Liver (tissue), 8 donors: ENCODE measurements at regions not wholly inside any gene's neighbourhood (a gene's known extent, or its start where the extent isn't known, plus 50 kb on each side); places are given as distances from the start of the nearest gene placed in this dataset.

Source experiments
- DNase-seq: peaks from one replicate; pipeline ENCODE4 v3.0.0-alpha.2; 2017; ENCODE audit warnings: low spot score
- H3K27ac ChIP-seq, 2 donors: one replicate each; pipeline ENCODE4 v1.7.0; 2013; ENCODE audit warnings: inconsistent platforms in 2 of 2, low read length in 2 of 2, control low read depth in 1 of 2, low read depth in 1 of 2, mild to moderate bottlenecking in 1 of 2
- H3K27me3 ChIP-seq, 4 donors: one replicate each; pipeline versions ENCODE4 v1.6.1 to v1.7.0; 2013; ENCODE audit warnings: low read length in 3 of 4, inconsistent platforms in 1 of 4, mild to moderate bottlenecking in 1 of 4, moderate library complexity in 1 of 4; ENCODE audit not compliant: control insufficient read depth in 4 of 4, insufficient read depth in 4 of 4
- H3K36me3 ChIP-seq, 4 donors: one replicate each; pipeline versions ENCODE4 v1.6.1 to v1.7.0; 2013; ENCODE audit warnings: low read length in 3 of 4, mild to moderate bottlenecking in 3 of 4, low read depth in 1 of 4, moderate library complexity in 1 of 4; ENCODE audit not compliant: control insufficient read depth in 4 of 4, insufficient read depth in 3 of 4
- H3K4me1 ChIP-seq, 4 donors: one replicate each; pipeline versions ENCODE4 v1.6.1 to v1.7.0; 2013; ENCODE audit warnings: low read length in 3 of 4, mild to moderate bottlenecking in 3 of 4, moderate library complexity in 1 of 4; ENCODE audit not compliant: control insufficient read depth in 4 of 4, insufficient read depth in 4 of 4
- H3K4me3 ChIP-seq, 3 donors: one replicate each; pipeline versions ENCODE4 v1.6.1 to v1.7.0; 2013; ENCODE audit warnings: low read length in 3 of 3, control low read depth in 1 of 3, low read depth in 1 of 3, mild to moderate bottlenecking in 1 of 3
- H3K9ac ChIP-seq, 2 donors: one replicate each; pipeline ENCODE4 v1.7.0; 2013; ENCODE audit warnings: low read length in 2 of 2, mild to moderate bottlenecking in 2 of 2, moderate library complexity in 2 of 2, control low read depth in 1 of 2, low read depth in 1 of 2
- H3K9me3 ChIP-seq, 4 donors: one replicate each; pipeline versions ENCODE4 v1.6.1 to v1.7.0; 2013; ENCODE audit warnings: low read length in 3 of 4; ENCODE audit not compliant: control insufficient read depth in 4 of 4
- ATF3 ChIP-seq: IDR thresholded peaks from 2 replicates; pipeline ENCODE4 v1.6.1; 2016; ENCODE audit warnings: antibody characterized with exemption
- CTCF ChIP-seq: fragments of 150-350 bp; IDR thresholded peaks from 2 replicates; pipeline ENCODE4 v1.5.1; 2017; ENCODE audit warnings: improper control_type of control experiment, low read depth, low read length; ENCODE audit not compliant: missing input control
- EGR1 ChIP-seq, 2 donors: IDR thresholded peaks; 2 replicates each; pipeline ENCODE4 v1.6.1; 2016 to 2018; ENCODE audit warnings: antibody characterized with exemption in 2 of 2, low read depth in 2 of 2
- FOXA1 ChIP-seq: IDR thresholded peaks from 2 replicates; pipeline ENCODE4 v1.6.1; 2016; ENCODE audit warnings: antibody characterized with exemption
- FOXA2 ChIP-seq: IDR thresholded peaks from 2 replicates; pipeline ENCODE4 v1.6.1; 2016; ENCODE audit warnings: antibody characterized with exemption
- GABPA ChIP-seq, 2 donors: IDR thresholded peaks in 1 of 2; conservative IDR thresholded peaks in 1 of 2; 2 replicates each; pipeline ENCODE4 v1.6.1; 2016; ENCODE audit warnings: antibody characterized with exemption in 2 of 2, mild to moderate bottlenecking in 1 of 2, moderate library complexity in 1 of 2
- HNF4A ChIP-seq, 2 donors: conservative IDR thresholded peaks; 2 replicates each; pipeline ENCODE4 v1.6.1; 2016; ENCODE audit warnings: antibody characterized with exemption in 2 of 2, mild to moderate bottlenecking in 2 of 2
- HNF4G ChIP-seq: IDR thresholded peaks from 2 replicates; pipeline ENCODE4 v1.6.1; 2016; ENCODE audit warnings: antibody characterized with exemption
- JUND ChIP-seq, 2 donors: IDR thresholded peaks; 2 replicates each; pipeline ENCODE4 v1.6.1; 2016; ENCODE audit warnings: antibody characterized with exemption in 2 of 2
- NR2F2 ChIP-seq: IDR thresholded peaks from 2 replicates; pipeline ENCODE4 v1.6.1; 2016; ENCODE audit warnings: antibody characterized with exemption
- RAD21 ChIP-seq, 2 donors: IDR thresholded peaks; 2 replicates each; pipeline ENCODE4 v1.6.1; 2016; ENCODE audit warnings: antibody characterized with exemption in 2 of 2, mild to moderate bottlenecking in 2 of 2
- REST ChIP-seq: IDR thresholded peaks from 2 replicates; pipeline ENCODE4 v1.6.1; 2016; ENCODE audit warnings: antibody characterized with exemption, mild to moderate bottlenecking
- RXRA ChIP-seq, 2 donors: IDR thresholded peaks; 2 replicates each; pipeline ENCODE4 v1.6.1; 2017 to 2018; ENCODE audit warnings: antibody characterized with exemption in 2 of 2, mild to moderate bottlenecking in 1 of 2
- SP1 ChIP-seq: IDR thresholded peaks from 2 replicates; pipeline ENCODE4 v1.6.1; 2018; ENCODE audit warnings: antibody characterized with exemption, mild to moderate bottlenecking
- TAF1 ChIP-seq: conservative IDR thresholded peaks from 2 replicates; pipeline ENCODE4 v1.6.1; 2016; ENCODE audit warnings: antibody characterized with exemption, mild to moderate bottlenecking
- YY1 ChIP-seq: IDR thresholded peaks from 2 replicates; pipeline ENCODE4 v1.6.1; 2016; ENCODE audit warnings: antibody characterized with exemption, mild to moderate bottlenecking
- ZBTB33 ChIP-seq: IDR thresholded peaks from 2 replicates; pipeline ENCODE4 v1.6.1; 2016; ENCODE audit warnings: antibody characterized with exemption
- WGBS: extraction: QIAGEN DNeasy Blood & Tissue Kit; methylation state at CpG from one replicate; pipeline ENCODE4 v1.1.7; 2013; 5-methylcytosine and 5-hydroxymethylcytosine counted together
- donor health status: healthy.
- donor health status: healthy.
- donor health status: healthy.
- donor health status: healthy.
- donor health status: healthy.

GRCh38 chr9:99438596-99438995, 216.5 kb downstream of the SEC61B start:
- no peak for TF ChIP-seq CTCF
- no peak for TF ChIP-seq NR2F2
- no peak for TF ChIP-seq RAD21 (IDR thresholded peaks at IDR 0.05)
- no peak for TF ChIP-seq SP1
- TF ChIP-seq REST, result no peak
- TF ChIP-seq HNF4A (conservative IDR thresholded peaks at IDR 0.05), result no peak
- TF ChIP-seq GABPA (IDR thresholded peaks at IDR 0.05 in 1 of 2, conservative IDR thresholded peaks at IDR 0.05 in 1 of 2), result no peak
- TF ChIP-seq JUND (IDR thresholded peaks at IDR 0.05), result no peak
- no peak for TF ChIP-seq EGR1 (IDR thresholded peaks at IDR 0.05; ENCODE audit: low read depth in 2 of 2)
- TF ChIP-seq RXRA (IDR thresholded peaks at IDR 0.05), result no peak
- TF ChIP-seq ATF3, result no peak
- TF ChIP-seq TAF1, result no peak
- no peak for TF ChIP-seq ZBTB33
- no peak for TF ChIP-seq YY1
- no peak for TF ChIP-seq HNF4G
- TF ChIP-seq FOXA2, result no peak
- TF ChIP-seq FOXA1, result no peak
- H3K9me3 ChIP-seq, result no peaks in the 10 kb centered on the region
- no peaks in the 10 kb centered on the region for H3K27me3 ChIP-seq
- no peak overlapping the region for H3K27ac ChIP-seq
- no peaks in the 10 kb centered on the region for H3K36me3 ChIP-seq
- 96% methylated on average over 2 of the region's 2 CpGs for WGBS
- H3K4me1 ChIP-seq, result no peaks in the 10 kb centered on the region
- no peak overlapping the region for H3K4me3 ChIP-seq
- no peak for DNase-seq
- no peak overlapping the region for H3K9ac ChIP-seq

GRCh38 chr9:99441829-99442228, 219.7 kb downstream of the SEC61B start:
- Histone ChIP-seq H3K4me3 (no peak overlapping the region), H3K4me1 (no peaks in the 10 kb centered on the region), H3K36me3 (no peaks in the 10 kb centered on the region), H3K9me3 (no peaks in the 10 kb centered on the region), H3K27ac (no peak overlapping the region), H3K27me3 (no peaks in the 10 kb centered on the region), H3K9ac (no peak overlapping the region)
- no peak for DNase-seq
- TF ChIP-seq REST (no peak), JUND (IDR thresholded peaks at IDR 0.05) (no peak), NR2F2 (no peak), ZBTB33 (no peak), EGR1 (IDR thresholded peaks at IDR 0.05; ENCODE audit: low read depth in 2 of 2) (no peak), TAF1 (no peak), YY1 (no peak), RXRA (IDR thresholded peaks at IDR 0.05) (no peak), HNF4G (no peak), RAD21 (IDR thresholded peaks at IDR 0.05) (no peak)
